Uterus (tissue), 2 donors: ENCODE measurements at regions not wholly inside any gene's neighbourhood (a gene's known extent, or its start where the extent isn't known, plus 50 kb on each side); places are given as distances from the start of the nearest gene placed in this dataset.

Source experiments
- POLR2A ChIP-seq, 2 donors: fragments of 450-650 bp; IDR thresholded peaks; one replicate each; pipeline ENCODE4 v1.6.1; 2016; ENCODE audit warnings: antibody characterized with exemption in 2 of 2, mild to moderate bottlenecking in 1 of 2, moderate library complexity in 1 of 2
- TF ChIP-seq, protein P1 (sequence below), 4 experiments: fragments of 200-600 bp in 2 of 4; fragments of 450-650 bp in 2 of 4; sonication (generic) in 2 of 4; IDR thresholded peaks; one replicate each; pipeline ENCODE4 v1.5.1; 2016 to 2019; ENCODE audit warnings: antibody characterized with exemption in 4 of 4, mild to moderate bottlenecking in 2 of 4, moderate library complexity in 1 of 4

DNA sequence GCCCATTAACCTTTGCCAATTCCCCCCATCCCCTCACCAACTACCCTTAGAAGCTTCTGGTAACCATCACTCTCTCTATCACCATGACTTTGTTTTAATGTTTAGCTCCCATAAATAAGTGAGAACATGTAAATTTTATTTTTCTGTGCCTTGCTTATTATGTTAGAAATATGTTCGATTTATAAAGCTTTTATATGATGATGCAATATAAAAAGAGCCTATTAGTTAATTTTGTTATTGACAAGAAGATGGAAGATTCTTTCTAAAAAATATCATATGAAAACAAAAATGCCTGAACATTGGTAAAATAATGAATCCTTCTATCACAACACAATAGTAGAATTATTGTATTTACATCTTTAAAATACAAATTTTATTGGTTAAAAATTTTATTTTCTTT is 836.1 kb upstream of the TMPRSS15 start:
- TF ChIP-seq, protein P1, sequence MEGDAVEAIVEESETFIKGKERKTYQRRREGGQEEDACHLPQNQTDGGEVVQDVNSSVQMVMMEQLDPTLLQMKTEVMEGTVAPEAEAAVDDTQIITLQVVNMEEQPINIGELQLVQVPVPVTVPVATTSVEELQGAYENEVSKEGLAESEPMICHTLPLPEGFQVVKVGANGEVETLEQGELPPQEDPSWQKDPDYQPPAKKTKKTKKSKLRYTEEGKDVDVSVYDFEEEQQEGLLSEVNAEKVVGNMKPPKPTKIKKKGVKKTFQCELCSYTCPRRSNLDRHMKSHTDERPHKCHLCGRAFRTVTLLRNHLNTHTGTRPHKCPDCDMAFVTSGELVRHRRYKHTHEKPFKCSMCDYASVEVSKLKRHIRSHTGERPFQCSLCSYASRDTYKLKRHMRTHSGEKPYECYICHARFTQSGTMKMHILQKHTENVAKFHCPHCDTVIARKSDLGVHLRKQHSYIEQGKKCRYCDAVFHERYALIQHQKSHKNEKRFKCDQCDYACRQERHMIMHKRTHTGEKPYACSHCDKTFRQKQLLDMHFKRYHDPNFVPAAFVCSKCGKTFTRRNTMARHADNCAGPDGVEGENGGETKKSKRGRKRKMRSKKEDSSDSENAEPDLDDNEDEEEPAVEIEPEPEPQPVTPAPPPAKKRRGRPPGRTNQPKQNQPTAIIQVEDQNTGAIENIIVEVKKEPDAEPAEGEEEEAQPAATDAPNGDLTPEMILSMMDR (IDR thresholded peaks at IDR 0.05), result no peak
- TF ChIP-seq POLR2A (IDR thresholded peaks at IDR 0.05), result no peak
